ENCODE measurements at regions not wholly inside any gene's neighbourhood (a gene's known extent, or its start where the extent isn't known, plus 50 kb on each side); places are given as distances from the start of the nearest gene placed in this dataset.
"Not testable (repeated sequence)": the region's sequence is repeated elsewhere in the genome, so short reads cannot be mapped to it uniquely, and the experiment has no call there.

DNA sequence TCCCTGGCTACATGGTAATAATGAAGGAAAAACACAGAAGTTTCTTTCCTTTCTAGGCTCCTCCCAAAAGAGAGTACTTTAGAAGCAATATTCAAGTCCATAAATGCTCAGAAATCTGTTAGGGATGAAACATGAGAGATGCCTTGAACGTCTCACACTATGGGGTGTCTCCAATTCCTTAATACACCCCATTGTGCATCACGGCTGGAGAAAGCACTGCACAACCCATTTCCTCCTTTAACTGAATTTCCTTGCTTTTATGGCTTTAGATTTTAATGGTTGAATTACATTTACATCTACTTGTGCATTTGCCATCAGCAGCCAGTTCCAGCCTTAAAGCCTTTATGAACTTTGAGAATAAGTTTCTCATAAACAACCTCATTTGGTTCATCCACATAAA lies 498.9 kb upstream of the PTBP2 start:
- DNase-seq = no peak

DNA sequence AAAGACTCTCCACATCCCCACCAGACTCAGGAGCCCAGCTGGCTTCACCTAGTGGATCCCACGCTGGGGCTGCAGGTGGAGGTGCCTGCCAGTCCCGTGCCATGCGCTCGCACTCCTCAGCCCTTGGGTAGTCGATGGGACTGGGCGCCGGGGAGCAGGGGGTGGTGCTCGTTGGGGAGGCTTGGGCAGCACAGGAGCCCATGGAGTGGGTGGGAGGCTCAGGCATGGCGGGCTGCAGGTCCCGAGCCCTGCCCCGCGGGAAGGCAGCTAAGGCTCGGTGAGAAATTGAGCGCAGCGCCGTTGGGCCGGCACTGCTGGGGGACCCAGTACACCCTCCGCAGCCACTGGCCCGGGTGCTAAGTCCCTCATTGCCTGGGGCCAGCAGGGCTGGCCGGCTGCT lies 497.4 kb upstream of the PTBP2 start:
- not testable (repeated sequence) for DNase-seq

- DNase-seq = no peak
These were observed 488.2 kb upstream of the PTBP2 start for GRCh38 chr1:96233422-96233821.

DNA sequence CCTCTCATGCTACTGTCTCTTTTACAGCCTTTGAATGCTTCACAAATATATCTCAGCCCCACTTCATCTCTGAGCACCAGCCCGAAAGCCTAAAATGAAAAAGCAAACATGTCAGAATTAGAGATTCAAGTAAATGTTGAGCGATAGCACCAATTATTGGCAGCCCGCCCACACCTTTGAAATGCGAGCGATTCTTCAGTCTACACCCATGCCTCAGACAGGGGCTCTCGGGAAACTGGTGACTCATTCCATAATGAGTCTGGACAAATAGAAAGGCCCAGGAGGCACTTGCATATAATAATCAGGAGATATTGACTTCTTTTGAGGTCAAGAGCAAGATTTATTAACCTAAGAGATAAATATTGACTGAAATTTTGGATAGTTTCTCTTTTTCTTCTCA lies 487.3 kb upstream of the PTBP2 start:
- no peak for DNase-seq

DNA sequence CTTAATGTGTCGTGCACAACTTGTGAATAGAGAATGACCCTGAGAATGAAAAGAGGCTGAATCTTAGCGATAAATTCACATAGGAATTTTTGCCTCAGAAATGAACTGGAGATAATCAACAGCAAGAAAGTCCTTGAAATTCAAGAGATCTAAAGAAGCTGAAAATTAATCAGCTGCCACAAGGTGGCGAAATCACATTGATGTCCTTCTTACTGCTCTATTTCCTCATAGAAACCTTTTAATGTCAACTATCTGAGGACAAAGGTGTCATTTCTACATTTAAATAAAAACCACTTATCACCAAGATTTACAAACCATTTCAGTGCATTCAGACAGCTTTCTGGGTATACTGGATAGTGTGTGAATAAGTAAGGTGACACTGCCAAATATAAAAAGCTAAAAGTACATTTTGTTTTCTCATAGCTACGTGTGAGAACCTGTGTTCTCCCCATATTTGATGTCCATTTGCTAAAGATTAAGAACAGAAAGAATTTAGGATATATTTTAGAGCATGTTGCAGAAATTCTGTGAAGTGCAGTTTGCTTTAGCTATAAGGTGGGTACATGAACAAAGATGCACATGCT lies 485.3 kb upstream of the PTBP2 start:
- no peak for DNase-seq

DNA sequence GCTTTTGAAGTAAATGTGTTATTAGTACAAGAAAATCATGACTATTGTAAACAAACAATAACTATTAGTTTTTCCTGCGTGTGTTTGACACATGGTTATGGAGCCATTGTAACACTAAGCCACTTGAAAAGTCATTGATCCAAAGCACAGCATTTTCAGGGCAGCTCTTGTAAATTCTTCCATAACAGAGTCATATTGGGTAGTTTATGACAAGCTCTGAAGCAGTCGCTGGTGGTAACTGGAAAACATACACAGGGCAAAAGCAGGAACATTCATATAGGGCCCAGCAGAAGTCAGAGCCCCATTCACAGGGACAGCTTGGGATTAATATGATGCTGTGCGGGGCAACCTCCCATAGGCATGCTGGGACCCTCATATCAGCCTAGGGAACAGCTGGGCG lies 483.2 kb upstream of the PTBP2 start:
- no peak for DNase-seq

- no peak for DNase-seq
These were observed 481.1 kb upstream of the PTBP2 start for GRCh38 chr1:96240438-96240837.

DNA sequence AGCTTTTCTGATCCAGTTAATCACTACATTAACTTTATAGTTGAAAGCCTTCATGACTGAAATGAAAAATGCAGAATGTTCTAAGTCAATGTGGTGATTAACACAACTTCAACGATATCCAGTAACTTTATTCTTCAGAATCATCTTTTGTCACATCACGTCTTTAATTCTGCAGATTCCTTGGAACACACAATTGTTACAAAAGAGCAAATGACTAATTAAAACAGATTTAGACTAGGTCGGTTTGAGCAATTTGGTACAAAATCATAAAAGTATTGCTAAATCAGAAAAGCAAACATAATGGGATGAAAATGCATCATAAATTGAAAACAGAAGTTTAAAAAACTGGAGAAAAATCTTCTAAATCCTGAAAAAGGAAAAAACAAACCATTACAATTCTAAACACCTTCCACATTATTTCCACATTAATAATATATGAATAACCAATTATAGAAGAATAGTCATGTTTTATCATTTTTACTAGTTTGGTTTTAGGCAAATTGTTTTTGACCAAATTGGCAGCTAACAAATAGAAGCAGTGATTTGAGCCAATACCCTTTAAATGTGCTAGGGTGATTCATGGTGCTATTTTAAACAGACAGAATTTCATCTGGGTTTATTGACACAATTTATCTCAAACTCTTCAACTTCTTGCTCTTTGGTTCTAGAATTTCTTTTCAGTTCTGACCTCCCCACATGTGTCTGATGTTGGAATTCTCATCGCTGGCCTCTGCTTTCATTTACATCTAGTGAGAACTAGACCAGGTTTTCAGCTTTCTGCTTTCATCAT lies 468.1 kb upstream of the PTBP2 start:
- no peak for DNase-seq

DNA sequence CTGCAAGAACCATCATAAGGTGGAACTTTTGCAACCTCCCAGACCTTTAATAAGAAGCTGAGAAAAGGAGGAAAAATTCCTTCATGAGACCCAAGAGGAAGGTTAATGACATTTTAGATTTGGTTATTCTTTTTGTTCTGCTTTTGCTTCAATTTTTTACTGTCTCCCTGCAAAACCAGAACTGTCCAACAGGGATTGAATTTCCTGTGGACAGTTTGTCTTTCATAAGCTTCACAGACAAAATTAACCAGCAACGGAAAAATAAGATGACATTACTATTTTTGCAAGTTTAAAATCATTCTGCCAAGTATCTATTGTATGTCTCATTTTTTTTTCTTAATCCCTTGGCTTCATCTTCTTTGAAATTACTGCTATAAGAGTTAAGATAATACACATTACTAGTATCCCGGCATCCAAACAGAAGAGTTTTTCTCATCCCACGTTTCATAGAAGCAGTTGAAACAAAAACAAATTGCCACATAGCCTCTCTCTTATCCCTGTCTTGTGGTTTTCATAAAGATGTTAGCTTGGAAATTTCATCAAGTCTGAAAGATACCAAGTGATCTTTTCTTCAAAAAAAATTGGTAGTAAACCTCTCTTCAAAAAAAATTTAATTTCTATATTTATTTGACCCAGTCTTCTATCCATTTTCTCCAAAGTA lies 465.3 kb upstream of the PTBP2 start:
- DNase-seq = no peak

GRCh38 chr1:96259399-96259798 lies 462.2 kb upstream of the PTBP2 start:
- DNase-seq = no peak

DNA sequence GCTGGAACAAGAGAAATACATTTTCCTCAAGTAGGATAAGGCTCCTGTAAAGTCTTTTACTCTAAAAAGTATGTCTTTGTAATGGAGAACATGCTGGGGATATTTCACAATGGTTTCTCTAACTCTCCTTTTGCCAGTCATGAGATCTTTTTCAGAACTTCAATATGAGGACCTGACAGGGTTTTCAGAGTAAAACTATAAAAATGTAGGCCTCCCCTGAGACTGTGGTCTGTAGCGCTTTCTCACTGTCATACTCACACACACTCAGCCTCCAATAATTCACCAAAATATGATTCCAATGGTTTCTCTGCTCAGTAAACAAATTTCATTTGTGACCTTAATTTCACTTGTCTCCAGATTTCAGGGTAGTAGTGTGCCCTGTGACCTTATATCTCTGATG lies 440.1 kb upstream of the PTBP2 start:
- DNase-seq = no peak

GRCh38 chr1:96290033-96290432 lies 431.6 kb upstream of the PTBP2 start:
- no peak for DNase-seq

GRCh38 chr1:96290801-96291200 lies 430.8 kb upstream of the PTBP2 start:
- no peak for DNase-seq

DNA sequence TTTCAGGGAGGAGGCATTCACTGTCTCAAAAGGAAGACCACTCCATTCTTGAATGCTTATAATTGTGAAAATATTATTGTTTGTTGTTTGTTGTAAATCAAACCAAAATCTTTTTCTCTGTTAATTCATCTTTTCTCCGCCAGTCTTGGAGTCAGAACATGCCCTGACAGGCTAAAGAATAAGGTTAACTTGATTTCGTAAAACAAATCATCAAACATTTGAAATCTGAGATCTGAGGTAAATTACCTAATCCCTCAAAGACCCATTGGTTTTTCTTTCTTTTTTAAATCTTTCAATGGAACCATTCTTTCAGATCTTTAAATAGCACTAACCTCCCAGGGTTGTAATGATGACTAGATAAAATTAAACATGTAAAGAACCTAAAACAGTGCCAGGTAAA lies 430.1 kb upstream of the PTBP2 start:
- DNase-seq = no peak

GRCh38 chr1:96292141-96292540 lies 429.4 kb upstream of the PTBP2 start:
- DNase-seq = no peak

DNA sequence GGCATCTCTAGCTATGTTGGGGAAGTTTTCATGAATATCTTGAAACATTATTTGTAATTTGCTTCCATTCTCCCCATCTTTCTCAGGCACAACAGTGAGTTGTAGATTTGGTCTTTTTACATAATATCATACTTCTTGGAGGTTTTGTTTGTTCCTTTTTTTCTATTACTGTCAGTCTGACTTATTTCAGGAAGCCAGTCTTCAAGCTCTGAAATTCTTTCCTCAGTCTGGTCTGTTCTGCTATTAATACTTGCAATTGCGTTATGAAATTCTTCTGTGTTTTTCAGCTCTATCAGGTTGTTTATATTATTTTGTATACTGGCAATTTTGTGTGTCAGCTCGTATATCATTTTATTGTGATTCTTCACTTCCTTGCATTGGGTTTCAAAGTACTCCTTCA lies 424.6 kb upstream of the PTBP2 start:
- DNase-seq = no peak

GRCh38 chr1:96306809-96307560 lies 414.6 kb upstream of the PTBP2 start:
- no peak for DNase-seq

DNA sequence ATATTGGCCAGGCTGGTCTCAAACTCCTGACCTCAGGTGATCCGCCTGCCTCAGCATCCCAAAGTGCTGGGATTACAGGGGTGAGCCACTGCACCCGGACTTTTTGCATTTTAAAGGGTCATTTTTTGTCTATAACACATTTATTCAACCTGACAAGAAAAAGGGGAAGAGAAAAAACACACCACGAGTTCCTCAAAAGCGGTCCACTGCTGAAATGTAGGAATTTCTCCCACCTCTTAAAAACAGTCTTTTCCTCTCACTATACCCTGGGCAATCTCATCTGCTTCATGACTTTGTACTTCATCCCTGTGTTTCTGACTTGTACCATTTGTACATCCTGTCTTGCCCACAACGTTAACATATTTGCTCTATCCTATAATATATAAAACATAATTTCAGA lies 413.3 kb upstream of the PTBP2 start:
- no peak for DNase-seq

- DNase-seq = no peak
These were observed 411.8 kb upstream of the PTBP2 start for GRCh38 chr1:96309783-96310182.

GRCh38 chr1:96313216-96313615 lies 408.4 kb upstream of the PTBP2 start:
- DNase-seq = no peak

DNA sequence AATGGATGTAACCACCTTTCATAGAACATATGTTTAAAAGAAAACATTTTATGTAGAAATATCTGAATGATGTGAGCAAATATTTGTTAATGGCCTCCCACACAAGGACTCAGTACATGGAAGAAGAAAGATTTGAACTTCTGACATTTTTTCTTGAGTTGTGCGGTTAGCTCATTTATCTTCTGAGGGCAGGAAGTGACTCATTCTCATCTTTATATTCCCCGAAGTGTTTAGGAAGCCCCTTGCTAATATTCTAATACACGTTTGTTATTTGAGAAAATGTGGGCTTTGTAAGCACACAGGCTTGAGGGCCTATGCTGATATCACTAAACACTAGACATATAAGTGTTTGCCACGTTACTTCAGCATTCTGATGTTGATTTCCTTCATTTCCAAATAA lies 392.5 kb upstream of the PTBP2 start:
- DNase-seq = no peak

DNA sequence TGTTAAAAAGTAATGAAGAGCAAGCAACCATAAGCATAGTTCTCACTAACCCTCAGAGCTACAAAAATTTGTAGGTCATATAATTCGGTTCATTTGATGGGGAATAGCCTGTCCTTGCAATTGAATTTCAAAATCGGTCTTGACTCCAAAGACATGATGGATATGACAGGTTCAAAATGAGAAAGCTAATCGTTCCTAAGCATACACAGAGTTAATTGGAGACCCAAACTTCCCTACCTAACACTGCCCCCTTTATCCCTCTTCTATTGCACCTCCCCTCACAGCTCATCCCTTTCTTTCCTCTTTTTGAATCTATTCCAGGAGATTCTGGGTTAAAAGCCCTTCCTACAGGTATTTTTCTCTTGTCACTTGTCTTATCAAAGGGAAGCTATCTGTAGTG lies 390.0 kb upstream of the PTBP2 start:
- DNase-seq = no peak

- no peak for DNase-seq
These were observed 387.9 kb upstream of the PTBP2 start for GRCh38 chr1:96333522-96334235.

Measured in CD4-positive, alpha-beta T cell treated with Interleukin-10 for 1 hour (primary cell).